NT2/D1 (cell line): ENCODE measurements at regions not wholly inside any gene's neighbourhood (a gene's known extent, or its start where the extent isn't known, plus 50 kb on each side); places are given as distances from the start of the nearest gene placed in this dataset.

ENCODE experiments used
- SUZ12 ChIP-seq: IDR thresholded peaks from 2 replicates; pipeline ENCODE4 v1.6.1; 2011; ENCODE audit not compliant: insufficient read length, insufficient read depth; ENCODE audit errors: extremely low read depth
- YY1 ChIP-seq: IDR thresholded peaks from 2 replicates; pipeline ENCODE4 v1.6.1; 2011; ENCODE audit not compliant: insufficient read length, insufficient read depth
- ZNF274 ChIP-seq: IDR thresholded peaks from 2 replicates; pipeline ENCODE4 v1.6.1; 2011; ENCODE audit warnings: mild to moderate bottlenecking, low read depth, low read length

DNA sequence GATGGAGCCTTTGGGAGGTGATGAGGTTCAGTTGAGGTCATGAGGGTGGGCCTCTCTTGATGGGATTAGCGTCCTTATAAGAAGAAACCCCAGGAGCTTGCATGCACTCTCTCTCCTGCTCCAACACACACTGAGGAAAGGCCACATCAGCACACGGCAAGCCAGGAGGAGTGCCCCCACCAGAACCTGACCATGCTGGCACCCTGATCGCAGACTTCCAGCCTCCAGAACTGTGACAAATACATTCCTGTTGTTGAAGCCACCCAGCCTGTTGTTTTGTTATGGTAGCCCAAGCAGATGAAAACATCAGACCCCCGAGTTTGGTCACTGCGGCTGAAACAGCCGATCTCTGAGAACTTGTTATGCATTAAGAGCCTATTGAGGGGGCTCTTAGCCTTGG is 64.8 kb upstream of the SOD1 start:
- TF ChIP-seq ZNF274 (no peak), YY1 (no peak), SUZ12 (no peak)
